Lower lobe of right lung (tissue), 2 donors: ENCODE measurements at regions not wholly inside any gene's neighbourhood (a gene's known extent, or its start where the extent isn't known, plus 50 kb on each side); places are given as distances from the start of the nearest gene placed in this dataset.

Experiments
- ATAC-seq, 2 donors: fragments of 200-7000 bp; cut with Tn5 transposase; one replicate each; pipeline ENCODE4 v1.9.1; 2020 to 2022; ENCODE audit warnings: mild to moderate bottlenecking in 2 of 2, moderate library complexity in 2 of 2
- DNase-seq: peaks from one replicate; pipeline ENCODE4 v3.0.0-alpha.2; 2020
- H3K27ac ChIP-seq: fragments of 200-600 bp; one replicate; pipeline ENCODE4 v1.8.0; 2022
- H3K27me3 ChIP-seq: fragments of 200-600 bp; one replicate; pipeline ENCODE4 v1.8.0; 2022; ENCODE audit warnings: low read depth
- H3K36me3 ChIP-seq: fragments of 200-600 bp; one replicate; pipeline ENCODE4 v1.8.0; 2022; ENCODE audit warnings: mild to moderate bottlenecking
- H3K4me1 ChIP-seq: fragments of 200-600 bp; one replicate; pipeline ENCODE4 v1.8.0; 2022
- H3K4me3 ChIP-seq: fragments of 200-600 bp; one replicate; pipeline ENCODE4 v1.8.0; 2022; ENCODE audit warnings: mild to moderate bottlenecking
- H3K9me3 ChIP-seq: fragments of 200-600 bp; one replicate; pipeline ENCODE4 v1.8.0; 2022
- intact Hi-C: fragments of 100-400 bp; cut with DNase I; formaldehyde crosslinking; loops from one replicate; pipeline ENCODE4 v1.11.0; 2022
- TF ChIP-seq, protein P1 (sequence below): fragments of 200-600 bp; IDR thresholded peaks from one replicate; pipeline ENCODE4 v1.8.0; 2022; ENCODE audit warnings: antibody characterized with exemption, mild to moderate bottlenecking
- donor health status: DM: no; HTN: yes; CAD: no; lungs with severe emphysema.

GRCh38 chr2:122074201-122074600, 318.8 kb downstream of the TSN start:
- Histone ChIP-seq H3K27me3 (no peaks in the 10 kb centered on the region), H3K4me1 (no peaks in the 10 kb centered on the region), H3K9me3 (no peaks in the 10 kb centered on the region), H3K36me3 (no peaks in the 10 kb centered on the region), H3K27ac (no peak overlapping the region), H3K4me3 (no peak overlapping the region)
- ATAC-seq: no peak
- DNase-seq: no peak
- TF ChIP-seq, protein P1, sequence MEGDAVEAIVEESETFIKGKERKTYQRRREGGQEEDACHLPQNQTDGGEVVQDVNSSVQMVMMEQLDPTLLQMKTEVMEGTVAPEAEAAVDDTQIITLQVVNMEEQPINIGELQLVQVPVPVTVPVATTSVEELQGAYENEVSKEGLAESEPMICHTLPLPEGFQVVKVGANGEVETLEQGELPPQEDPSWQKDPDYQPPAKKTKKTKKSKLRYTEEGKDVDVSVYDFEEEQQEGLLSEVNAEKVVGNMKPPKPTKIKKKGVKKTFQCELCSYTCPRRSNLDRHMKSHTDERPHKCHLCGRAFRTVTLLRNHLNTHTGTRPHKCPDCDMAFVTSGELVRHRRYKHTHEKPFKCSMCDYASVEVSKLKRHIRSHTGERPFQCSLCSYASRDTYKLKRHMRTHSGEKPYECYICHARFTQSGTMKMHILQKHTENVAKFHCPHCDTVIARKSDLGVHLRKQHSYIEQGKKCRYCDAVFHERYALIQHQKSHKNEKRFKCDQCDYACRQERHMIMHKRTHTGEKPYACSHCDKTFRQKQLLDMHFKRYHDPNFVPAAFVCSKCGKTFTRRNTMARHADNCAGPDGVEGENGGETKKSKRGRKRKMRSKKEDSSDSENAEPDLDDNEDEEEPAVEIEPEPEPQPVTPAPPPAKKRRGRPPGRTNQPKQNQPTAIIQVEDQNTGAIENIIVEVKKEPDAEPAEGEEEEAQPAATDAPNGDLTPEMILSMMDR: no peak
- intact Hi-C loops: no loop called here

DNA sequence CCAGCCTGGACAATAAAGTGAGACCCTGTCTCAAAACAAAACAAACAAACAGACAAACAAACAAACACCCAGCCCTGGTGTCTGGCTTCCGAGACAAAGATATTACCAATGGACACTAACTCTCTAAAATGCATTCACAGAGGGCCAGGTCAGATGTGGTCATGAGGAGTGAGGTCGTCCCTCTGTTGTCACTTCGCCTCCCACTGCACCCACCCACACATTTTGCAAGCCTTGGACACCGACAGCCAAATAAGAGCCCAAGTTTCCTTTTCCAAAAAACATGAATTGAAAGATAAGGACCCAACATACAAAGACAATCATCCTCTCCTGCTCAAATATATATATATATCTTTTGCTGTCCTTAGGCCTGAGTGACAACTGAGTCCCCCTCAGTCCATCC, 319.9 kb downstream of the TSN start:
- no peak overlapping the region for H3K4me3 ChIP-seq
- H3K36me3 ChIP-seq: no peaks in the 10 kb centered on the region
- DNase-seq: no peak
- intact Hi-C loops: no loop called here
- no peaks in the 10 kb centered on the region for H3K27me3 ChIP-seq
- no peak overlapping the region for H3K27ac ChIP-seq
- no peak for ATAC-seq
- H3K4me1 ChIP-seq: no peaks in the 10 kb centered on the region
- TF ChIP-seq, protein P1: no peak
- no peaks in the 10 kb centered on the region for H3K9me3 ChIP-seq

DNA sequence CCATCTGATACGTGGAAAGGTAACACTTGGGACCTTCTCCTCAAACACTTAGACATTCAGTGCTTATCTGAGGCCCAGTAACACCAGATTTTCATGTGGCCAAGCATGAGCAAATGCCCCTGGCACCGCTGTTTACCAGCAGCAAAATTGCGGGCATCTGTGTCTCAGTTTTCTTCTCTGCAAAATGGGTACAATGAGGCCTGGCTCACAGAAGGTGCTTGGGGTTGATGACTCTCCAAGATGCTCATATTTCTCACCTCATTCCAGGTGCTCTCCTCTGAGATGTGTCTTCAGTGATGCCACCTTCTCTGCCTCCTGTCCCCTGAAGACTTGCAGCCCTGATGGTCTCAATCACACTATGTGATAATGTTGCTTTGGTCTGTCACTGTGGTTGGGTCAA, 321.7 kb downstream of the TSN start:
- Histone ChIP-seq H3K4me3 (no peak overlapping the region), H3K27me3 (no peaks in the 10 kb centered on the region), H3K36me3 (no peaks in the 10 kb centered on the region), H3K27ac (no peak overlapping the region), H3K4me1 (no peaks in the 10 kb centered on the region), H3K9me3 (no peaks in the 10 kb centered on the region)
- intact Hi-C loops: no loop called here
- TF ChIP-seq, protein P1: no peak
- DNase-seq (no peak), ATAC-seq (no peak)

- Histone ChIP-seq H3K9me3 (no peaks in the 10 kb centered on the region), H3K27ac (no peak overlapping the region), H3K36me3 (no peaks in the 10 kb centered on the region), H3K4me1 (no peaks in the 10 kb centered on the region), H3K27me3 (no peaks in the 10 kb centered on the region), H3K4me3 (no peak overlapping the region)
- DNase-seq (no peak), ATAC-seq (no peak)
- TF ChIP-seq, protein P1: no peak
- intact Hi-C loops: no loop called here
Observed at GRCh38 chr2:122077771-122078170, 322.3 kb downstream of the TSN start.

DNA sequence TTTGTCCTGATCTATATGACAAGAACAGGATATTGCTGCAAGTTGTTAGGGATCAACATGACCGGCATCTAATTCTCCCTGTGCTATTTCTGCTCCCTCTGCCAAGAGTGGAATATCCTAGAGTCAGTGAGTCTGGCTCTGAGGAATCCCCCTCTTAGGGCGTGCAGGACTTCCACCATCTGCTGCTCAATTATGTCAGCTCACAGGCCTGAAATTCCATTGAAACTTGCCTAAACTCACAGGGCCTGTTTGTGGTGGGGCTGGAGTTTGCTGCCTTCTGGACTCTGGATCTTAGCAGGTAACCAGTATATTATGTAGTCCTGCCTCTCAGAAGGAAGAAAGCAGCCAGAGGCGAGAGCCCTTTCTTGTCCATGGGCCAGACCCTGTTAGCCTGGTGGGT, 323.0 kb downstream of the TSN start:
- H3K36me3 ChIP-seq: no peaks in the 10 kb centered on the region
- DNase-seq (no peak), ATAC-seq (no peak)
- no peaks in the 10 kb centered on the region for H3K4me1 ChIP-seq
- intact Hi-C loops: no loop called here
- no peak overlapping the region for H3K27ac ChIP-seq
- no peak overlapping the region for H3K4me3 ChIP-seq
- no peaks in the 10 kb centered on the region for H3K9me3 ChIP-seq
- TF ChIP-seq, protein P1: no peak
- H3K27me3 ChIP-seq: no peaks in the 10 kb centered on the region

DNA sequence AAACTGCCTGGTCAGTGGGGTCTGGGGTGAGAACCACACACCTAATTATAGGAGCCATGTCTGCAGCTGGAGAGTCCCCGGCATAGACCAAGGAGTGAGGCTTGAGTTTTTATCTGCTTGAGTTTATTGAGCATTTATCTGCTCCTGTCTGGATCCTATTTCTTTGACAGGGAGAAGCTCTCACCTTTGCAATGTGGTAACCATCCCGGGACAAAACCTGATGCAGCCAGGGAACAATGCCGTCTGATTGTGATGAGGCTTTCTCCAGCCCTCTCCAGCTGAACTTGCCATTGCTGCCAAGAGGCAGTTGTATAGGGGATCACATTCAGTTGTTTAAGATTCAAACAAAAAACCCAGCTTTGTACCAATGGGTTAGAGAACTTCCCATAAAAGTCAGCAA, 324.4 kb downstream of the TSN start:
- ATAC-seq: no peak
- TF ChIP-seq, protein P1: no peak
- intact Hi-C loops: no loop called here
- Histone ChIP-seq H3K36me3 (no peaks in the 10 kb centered on the region), H3K9me3 (no peaks in the 10 kb centered on the region), H3K4me3 (no peak overlapping the region), H3K27ac (no peak overlapping the region), H3K27me3 (no peaks in the 10 kb centered on the region), H3K4me1 (no peaks in the 10 kb centered on the region)
- no peak for DNase-seq
